ENCODE measurements at regions not wholly inside any gene's neighbourhood (a gene's known extent, or its start where the extent isn't known, plus 50 kb on each side); places are given as distances from the start of the nearest gene placed in this dataset.
"Not testable (repeated sequence)": the region's sequence is repeated elsewhere in the genome, so short reads cannot be mapped to it uniquely, and the experiment has no call there.

DNA sequence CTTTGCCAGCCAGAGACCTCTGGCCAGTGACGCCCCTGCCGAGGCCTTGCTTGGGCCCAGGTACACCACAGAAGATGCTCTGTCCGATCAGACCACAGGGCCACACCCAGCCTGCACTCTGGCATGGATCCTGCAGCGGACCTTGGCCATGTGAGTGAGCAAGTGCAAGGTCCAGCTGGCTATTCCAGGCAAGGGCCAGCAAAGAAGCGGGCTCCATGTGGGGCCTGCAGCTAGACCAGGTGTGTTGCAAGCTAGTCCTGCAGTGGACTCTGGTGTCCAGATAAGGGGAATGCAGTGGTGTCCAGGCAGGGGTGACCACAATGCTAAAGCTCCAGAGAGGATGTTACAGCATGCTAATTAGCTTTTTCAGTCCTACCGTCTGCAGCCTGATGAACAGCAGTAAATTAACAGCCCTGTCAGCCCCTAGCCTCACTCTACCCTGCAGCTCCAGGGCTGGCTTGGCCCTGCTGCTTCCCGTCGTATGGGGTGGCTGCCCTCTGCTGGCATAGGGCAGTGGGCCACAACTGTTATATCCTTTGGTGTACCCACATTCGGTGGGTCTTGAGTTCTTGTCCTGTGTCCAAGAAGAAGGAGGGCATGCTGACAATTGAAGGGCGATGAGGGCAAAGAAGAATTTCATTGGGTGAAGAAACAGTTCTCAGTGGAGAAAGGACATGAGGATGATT lies 284.5 kb upstream of the POU5F2 start:
- no peak for DNase-seq

DNA sequence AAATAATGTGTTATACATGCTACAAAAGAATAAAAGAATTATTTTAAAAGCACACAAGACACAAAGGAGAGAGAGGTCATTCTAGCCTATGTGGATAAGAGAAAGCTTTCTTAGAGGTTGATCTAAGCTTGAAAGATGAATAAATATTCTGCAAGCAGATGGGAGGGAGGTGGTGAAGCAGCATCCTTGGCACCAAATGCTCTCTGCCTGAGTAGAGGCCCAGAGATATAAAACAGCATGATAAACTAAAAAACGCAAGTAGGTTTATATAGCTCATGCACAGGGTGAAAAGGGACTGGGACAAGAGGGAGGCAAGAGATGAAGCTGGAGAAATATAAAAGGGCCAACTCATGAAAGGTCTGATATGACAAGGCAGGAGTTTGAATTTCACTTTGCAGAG lies 283.2 kb upstream of the POU5F2 start:
- no peak for DNase-seq

DNA sequence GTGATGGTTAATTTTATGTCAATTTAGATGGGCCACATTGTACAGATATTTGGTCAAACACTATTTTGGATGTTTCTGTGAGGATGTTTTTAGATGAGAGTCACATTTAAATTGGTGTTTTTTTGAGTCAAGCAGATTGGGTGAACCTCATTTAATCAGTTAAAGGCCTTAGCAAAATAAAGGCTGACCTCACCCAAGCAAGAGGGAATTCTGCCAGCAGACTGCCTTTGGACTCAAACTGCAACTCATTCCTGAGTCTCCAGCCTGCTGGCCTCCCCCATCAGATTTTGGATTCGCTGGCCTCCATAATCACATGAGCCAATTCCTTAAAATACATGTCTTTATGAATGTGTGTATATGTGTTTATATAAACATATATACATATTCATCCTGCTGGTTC lies 282.7 kb upstream of the POU5F2 start:
- DNase-seq = no peak

DNA sequence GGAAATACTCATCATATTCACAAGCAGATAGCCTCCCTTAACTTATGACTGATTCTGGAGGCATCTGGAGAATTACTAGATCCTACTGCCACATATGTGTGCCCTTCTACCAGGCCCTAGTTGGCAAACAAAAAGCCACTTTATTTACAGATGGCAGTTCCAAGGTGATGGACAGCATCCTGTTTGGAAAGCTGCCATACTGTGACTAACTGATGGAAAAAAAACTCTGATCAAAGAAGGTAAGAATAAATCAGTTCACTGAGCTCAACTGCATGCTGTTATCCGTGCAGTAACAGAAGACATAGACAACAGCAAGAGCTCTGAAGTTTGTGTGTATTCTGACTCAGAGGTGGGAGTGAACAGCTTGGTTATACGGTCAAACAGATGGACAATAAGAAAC lies 279.8 kb upstream of the POU5F2 start:
- DNase-seq = no peak

DNA sequence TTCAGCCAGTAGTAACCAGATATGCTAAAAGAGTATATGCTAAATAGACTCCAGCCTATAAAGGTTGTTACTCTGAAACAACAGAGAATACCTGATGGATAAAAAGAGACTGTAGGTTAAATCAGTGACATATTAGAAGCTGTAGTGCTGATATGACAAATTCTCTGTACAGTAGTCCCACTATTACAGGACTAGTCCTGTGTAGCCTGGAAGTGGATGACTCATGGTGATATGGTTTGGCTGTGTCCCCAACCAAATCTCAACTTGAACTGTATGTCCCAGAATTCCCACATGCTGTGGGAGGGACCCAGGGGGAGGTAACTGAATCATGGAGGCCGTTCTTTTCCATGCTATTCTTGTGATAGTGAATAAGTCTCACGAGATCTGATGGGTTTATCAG lies 276.2 kb upstream of the POU5F2 start:
- no peak for DNase-seq

DNA sequence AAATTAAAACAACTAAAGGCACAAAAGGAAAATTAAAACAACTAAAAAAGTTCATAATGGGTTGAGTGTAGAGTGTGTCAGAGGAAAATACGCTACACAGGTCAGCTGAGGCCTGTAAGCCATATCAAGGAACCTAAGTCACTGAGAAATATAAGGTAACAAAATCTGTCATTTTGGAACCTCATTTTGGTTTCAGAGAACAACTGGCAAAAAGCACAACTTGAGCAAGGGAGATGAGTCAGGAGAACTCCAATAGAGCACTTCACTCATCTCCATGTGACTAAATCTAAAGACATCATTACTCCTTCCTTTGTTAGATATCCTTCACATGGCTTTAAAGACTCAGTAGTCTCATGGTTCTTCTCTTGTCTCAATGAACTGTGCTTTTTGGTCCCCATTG lies 269.4 kb upstream of the POU5F2 start:
- DNase-seq = no peak

DNA sequence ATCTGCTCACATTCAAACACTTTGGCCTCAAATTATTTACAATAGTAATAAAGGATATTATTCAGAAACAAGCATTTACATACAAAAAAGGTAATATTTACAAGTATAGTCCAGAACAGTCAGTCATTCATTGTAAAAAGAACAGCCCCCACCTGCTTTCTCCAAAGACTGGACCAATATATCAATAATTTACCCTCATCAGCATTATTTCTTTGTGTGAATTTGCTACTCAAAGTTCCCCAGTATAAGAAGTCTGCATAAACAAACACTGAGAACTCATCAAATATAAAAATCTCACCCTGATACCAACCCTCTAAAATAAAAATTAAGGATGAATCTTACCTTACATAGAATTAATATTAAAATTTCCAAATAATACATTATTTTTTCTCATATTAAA lies 267.8 kb upstream of the POU5F2 start:
- DNase-seq = no peak

DNA sequence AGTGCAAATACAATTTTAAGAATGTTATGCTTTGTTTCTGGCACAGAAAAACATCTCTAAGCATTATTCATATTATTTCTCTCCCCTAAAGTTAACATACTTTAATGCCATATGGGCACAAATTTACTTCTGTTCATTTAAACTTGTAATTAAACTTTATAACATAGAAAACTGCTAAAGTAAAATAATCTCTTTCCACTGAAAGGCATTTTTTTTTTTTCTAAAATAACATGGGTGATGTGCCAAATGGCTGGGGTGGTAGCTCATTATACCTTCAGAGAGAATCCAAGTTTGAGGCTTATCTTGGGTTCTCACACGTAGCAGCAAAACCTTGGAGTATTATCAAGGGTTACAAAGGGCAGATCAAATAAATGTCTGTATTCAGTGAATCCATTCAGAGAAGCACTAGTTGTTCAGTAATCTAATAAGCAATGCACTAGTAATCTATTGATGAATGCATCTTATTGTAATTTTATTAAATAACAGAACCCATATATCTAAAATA lies 257.6 kb upstream of the POU5F2 start:
- DNase-seq = no peak

DNA sequence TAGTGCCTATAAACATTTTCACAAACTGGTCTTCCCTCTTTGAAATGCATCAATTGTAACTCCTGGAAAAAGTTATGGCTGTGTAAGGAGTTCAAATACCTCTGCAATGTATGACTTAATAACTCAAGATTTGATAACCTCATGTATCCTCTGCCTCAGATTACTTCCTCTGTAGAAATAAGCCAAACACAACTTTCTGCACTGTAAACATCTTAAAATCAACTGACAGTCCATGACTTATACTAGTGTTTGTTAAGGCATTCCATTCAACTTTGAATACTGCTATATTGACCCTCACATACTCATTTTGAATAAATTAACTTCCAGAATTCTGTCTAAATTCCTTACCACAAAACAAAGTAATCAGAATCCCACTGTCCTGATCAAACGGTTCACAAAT lies 256.2 kb upstream of the POU5F2 start:
- no peak for DNase-seq

DNA sequence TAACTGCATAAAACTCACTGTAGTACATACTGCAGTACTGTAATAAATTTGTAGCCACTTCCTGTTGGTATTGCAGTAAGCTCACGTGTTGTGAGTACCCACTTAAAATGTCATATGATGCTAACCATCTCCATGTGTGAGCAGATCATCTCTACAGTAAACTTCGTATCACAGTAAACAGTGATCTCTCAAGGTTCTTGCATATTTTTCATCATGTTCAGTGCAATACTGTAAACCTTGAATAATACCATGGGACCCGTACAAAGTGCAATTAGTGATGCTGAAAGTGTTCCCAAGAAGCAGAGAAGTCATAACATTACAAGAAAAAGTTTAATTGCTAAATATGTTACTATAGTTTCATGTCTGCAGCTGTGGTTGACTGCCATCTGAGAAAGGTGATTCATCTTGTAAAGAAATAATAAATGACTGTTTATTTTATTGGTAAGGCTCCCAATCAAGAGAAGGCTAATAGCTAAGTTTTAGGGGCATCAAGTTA lies 253.8 kb upstream of the POU5F2 start:
- peak; percentile 16 for DNase-seq

DNA sequence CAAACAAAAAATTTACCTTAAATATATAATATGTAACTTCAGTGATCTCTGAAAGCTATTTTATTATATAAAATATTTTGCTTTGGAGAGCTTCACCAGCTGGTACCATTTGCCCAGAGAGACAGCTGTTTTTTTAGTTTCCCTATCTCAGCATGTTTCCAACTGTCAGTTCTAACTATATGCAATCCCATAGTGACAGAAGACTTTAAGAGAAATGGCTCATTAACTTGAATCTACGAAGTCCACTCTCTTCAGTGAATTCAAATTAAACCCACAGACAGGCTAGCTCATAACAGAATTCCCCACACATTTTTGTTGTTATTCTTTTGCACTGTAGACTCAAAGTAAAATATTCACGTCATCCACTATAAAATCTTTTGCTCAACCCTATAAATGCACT lies 251.8 kb upstream of the POU5F2 start:
- no peak for DNase-seq

DNA sequence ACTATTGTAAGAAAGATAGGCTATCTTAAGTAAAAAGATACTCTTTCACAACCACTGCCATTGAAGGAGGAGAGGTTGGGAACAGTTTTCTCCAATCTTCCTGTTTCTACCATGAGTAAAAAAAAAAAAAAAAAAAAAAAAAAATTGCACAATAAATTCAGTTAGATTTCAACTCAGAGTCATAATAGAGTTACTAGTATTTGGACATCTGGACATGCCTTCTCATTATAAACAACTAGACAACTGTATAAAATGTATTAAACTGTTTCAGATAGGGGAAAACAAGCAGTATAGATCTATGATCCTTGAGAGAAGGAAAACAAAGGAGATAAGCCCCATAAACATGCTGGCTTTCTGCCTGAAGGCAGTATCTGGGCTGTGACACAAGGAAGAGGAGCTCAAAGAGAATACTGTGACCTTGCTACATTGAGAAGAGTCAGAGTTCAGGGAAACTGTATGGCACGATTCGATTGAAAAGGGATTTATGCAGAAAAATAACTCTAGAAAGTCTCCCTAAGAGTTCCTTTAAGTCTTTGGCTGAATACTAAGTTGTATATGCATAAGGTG lies 249.2 kb upstream of the POU5F2 start:
- no peak for DNase-seq

DNA sequence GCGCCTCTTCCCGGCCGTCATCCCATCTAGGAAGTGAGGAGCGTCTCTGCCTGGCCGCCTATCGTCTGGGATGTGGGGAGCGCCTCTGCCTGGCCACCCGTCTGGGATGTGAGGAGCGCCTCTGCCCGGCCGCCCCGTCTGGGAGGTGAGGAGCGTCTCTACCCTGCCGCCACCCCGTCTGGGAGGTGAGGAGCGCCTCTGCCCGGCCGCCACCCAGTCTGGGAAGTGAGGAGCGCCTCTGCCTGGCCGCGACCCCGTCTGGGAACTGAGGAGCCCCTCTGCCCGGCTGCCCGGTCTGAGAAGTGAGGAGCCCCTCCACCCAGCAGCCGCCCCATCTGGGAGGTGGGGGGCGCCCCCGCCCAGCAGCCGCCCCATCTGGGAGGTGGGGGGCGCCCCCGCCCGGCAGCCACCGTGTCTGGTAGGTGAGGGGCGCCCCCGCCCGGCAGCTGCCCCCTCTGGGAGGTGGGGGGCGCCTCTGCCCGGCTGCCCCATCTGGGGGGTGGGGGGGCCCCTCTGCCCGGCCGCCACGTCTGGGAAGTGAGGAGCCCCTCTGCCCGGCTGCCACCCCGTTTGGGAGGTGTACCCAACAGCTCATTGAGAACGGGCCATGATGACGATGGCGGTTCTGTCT lies 244.7 kb upstream of the POU5F2 start:
- DNase-seq = not testable (repeated sequence)

DNA sequence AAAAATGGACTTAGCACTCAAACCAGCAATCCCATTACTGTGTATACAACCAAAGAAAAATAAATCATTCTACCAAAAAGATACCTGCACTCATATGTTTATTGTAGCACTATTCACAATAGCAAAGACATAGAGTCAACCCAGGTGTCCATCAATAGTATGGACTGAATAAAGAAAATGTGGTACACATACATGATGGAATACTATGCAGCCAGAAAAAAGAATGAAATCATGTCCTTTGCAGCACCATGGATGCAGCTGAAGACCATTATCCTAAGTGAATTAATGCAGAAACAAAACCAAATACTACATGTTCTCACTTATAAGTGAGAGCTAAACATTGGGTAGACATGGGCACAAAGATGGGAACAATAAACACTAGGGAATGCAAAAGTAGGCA lies 236.8 kb upstream of the POU5F2 start:
- DNase-seq = no peak

DNA sequence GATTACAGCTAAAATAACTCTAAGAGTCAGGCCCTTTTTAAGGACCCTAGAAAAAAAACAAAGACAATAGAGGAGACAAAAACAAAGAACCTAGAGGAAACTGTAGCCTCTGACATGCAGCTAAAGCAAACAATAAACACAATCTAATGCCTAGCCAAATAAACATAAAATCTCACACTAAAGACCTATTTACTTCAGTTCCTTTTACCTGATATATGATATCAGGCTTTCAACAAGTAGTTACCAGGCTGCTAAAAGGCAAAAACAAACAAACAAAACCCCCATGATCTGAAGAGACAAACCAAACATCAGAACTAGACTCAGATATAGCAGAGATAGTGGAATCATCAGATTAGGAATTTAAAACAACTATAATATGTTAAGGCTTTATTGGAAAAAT lies 226.5 kb upstream of the POU5F2 start:
- no peak for DNase-seq

DNA sequence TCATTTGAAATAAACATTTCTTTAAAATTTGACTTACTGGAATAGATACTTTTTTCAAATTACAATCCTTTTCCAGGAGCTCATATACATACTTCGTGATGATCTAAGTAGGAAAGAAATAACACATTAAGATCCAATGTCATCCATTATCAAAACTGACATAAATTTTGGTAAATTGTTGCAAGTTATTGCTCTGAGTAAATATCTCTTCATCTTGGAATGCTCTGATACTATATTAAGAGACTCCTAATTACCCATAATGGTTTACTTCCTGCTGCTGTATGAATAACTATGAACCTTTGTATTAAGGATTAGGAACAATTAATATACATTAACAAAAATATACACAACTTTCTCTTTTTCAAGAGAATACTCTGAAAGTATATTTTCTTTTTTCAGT lies 223.0 kb upstream of the POU5F2 start:
- DNase-seq = no peak

DNA sequence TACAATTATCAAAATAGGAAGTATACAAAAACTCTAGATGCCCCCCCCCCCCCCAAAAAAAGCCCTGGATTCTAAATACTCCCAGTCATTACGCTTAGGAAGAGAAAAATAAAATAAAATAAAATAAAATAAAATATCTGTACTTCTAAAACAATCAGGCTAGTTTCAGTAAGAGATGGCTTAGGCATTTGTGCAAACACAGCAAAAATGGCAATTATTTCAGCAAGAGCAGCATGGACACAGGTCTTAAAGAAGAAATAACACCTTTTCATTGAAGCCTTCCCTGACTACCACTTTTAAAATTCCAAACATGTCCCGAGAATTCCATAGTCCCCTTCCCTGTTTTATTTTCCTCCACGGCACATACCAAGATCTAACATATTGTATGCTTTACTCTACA lies 218.6 kb upstream of the POU5F2 start:
- no peak for DNase-seq

DNA sequence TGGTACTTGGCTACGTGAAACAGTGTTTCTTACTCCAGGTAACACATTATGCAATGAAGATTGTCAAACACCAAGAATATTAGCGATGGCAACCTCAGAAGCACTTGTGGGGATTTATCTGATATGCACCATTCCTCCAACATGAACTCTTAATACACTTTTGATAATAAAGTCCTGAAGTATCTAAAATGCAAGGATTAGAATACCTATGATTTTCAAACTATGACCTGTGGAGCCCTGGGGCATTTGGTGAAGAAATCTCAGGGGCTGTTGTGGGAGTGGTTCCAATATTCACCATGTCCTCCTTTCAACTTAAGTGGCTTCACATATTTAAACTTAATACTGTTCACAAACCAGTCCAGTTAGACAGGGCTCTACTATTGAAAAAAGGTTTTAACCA lies 214.6 kb upstream of the POU5F2 start:
- no peak for DNase-seq

DNA sequence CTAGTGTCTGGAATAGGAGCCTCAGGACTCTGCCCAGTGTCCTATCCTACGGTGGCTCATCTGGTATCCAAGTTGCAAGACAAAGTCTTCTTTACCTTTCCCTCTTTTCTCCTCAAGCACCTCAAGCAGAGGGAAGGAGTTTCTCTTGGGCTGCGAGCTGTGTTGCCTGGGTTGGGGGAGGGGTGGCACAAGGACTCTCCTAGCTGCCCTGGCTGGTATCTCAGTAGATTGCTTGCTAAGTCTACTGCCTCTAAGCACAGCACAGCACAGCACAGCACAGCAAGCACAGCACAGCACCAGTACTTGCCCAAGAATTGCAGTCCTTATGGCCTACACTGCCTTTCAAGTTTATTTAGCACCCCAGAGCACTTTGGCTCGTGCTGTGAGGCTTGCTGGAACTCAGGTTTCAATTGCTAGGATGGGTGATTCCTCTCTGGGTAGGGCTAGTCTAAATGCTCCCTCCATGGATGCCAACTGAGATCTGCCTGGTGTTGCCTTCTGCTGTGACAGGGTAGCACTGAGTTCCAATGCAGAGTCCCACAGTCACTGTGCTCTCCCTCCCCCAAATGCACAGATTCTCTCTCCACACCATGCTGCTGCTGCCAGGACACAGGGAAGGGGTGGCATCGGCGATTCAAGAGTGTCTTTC lies 213.1 kb upstream of the POU5F2 start:
- DNase-seq = no peak

DNA sequence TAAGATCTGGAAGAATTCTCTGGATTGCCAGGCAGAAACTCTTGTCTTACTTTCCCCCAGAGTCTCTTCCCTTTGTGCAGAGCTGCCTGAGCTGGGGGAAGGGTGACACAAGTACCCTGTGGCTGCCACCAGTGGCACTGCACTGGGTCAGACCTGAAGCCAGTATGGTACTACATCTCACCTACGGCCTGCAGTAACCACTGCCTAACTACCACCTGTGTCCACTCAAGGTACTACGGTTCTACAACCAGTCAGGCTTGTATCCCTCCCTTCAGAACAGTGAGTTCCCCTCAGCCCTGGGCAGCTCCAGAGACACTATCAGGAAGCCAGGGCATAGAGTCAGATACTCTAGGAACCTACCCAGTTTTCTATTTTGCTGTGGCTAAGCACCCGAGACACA lies 212.0 kb upstream of the POU5F2 start:
- DNase-seq = no peak

DNA sequence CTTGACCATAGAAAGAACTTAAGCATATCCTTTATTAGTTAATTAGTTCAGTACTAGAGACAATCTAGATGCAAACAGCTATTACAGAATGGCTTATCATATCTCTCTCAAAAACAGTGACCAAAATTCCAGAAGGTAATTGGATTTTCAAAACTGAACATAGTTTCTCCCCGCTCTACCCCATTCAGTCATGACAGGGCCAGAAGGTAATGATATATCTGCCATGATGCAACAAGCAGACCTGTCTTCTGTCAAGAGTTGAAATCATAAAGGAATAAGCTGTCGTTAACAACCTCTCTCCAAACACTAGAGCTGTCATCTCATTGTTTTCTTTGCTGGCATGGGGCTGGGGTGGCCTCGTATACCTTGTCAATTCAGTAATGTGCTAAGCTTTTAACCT lies 200.5 kb upstream of the POU5F2 start:
- DNase-seq = no peak

DNA sequence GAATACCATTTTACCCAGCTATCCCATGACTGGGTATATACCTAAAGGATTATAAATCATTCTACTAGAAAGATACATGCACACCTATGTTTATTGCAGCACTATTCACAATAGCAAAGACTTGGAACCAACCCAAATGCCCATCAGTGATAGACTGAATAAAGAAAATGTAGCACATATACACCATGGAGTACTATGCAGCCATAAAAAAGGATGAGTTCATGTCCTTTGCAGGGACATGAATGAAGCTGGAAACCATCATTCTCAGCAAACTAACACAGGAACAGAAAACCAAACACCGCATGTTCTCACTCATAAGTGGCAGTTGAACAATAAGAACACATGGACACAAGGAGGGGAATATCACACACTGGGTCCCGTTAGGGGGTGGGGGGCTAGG lies 191.9 kb upstream of the POU5F2 start:
- not testable (repeated sequence) for DNase-seq

DNA sequence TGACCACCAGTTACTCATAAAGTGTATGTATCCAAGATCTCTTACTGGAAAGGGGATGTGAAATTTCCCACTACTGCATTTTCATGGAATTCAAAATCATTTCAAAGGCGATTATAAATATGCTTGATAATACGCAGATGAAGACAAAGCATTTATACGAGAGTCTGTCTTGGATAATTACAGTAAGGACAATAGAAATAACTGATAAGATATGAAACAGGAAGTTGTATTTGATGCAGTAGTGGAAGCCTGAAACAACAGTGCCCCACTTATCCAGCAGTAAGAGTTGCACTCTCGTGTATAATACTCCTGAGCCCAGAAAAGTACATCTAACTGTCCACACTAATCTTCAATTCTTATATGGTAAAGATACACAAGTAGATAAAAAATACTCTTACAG lies 188.7 kb upstream of the POU5F2 start:
- no peak for DNase-seq

DNA sequence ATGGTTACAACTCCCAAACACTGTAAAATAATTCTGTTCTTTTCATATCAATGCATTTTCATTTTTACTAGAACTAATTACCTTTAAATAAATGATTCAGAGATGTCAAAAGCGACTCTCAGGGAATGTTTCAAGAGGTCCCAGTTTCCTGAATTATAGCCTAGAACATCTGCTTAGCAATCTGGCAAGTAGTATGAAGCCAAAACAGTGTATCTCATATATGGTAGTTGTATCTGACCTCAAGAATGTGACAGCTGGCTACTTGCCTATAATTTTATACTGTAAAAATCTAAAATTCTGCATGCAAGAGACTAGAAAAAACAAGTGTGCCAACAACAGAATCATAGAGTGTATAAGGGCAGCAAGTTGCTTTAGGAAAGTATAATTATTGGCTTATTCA lies 187.7 kb upstream of the POU5F2 start:
- no peak for DNase-seq

Measured in NCI-H187 treated with DMSO at 0.1 percent for 48 hours (cell line).